ENCODE measurements at regions not wholly inside any gene's neighbourhood (a gene's known extent, or its start where the extent isn't known, plus 50 kb on each side); places are given as distances from the start of the nearest gene placed in this dataset.

DNA sequence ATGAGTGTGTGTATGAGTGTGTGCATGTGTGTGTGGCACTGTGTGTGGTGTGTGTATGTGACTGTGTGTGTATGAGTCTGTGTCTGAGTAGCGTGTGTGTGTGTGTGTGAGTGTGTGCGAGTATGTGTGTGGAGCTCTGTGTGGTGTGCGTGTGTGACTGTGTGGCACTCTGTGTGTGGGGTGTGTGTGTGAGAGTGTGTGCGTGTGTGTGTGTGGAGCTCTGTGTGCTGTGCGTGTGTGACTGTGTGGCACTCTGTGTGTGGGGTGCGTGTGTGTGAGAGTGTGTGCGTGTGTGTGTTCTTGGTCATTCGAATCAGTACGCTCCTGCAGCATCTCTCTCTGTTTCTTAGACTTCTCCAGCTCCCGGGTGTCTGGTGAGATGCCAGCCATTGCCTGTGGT, 76.9 kb upstream of the TMEM132C start:
- ChIA-PET CTCF (no interaction called here), POLR2A (no interaction called here)
- no peak overlapping the region for H3K4me3 Mint-ChIP-seq
- TF ChIP-seq FOXK1 (CRISPR knock-in tag; IDR thresholded peaks at IDR 0.05), result no peak
- no peaks in the 10 kb centered on the region for H3K4me1 Mint-ChIP-seq
- peaks cover 12% of the 10 kb centered on the region; the same call in 1 of the 2 replicates for H3K27me3 Mint-ChIP-seq (ENCODE audit: low read depth)
- peaks cover 46% of the 10 kb centered on the region for H3K9me3 Mint-ChIP-seq
- H3K27ac Mint-ChIP-seq, result no peak overlapping the region
- H3K36me3 Mint-ChIP-seq, result peaks cover 53% of the 10 kb centered on the region
- ATAC-seq (no peak), DNase-seq (ENCODE audit: low spot score) (no peak)

DNA sequence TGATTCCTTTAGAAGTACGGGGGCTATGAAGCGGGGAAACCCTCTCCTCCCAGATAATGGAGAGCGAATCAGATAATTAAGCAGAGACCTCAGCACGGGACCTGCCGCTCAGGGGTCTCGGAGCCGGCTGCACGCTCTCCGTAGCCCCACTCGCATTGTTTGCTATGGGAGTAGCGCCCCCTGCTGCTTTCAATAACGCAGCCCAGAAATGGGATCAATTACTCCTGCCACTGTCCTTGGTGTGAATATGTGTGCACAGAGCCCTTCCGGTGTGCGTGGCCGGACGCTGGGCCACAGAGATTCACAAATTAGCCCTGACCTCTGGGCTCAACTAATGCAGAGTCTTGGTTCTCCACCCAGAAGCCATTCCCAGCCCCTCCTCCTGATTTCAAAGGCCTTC, 76.4 kb upstream of the TMEM132C start:
- Mint-ChIP-seq H3K36me3 (peaks cover 51% of the 10 kb centered on the region), H3K27me3 (ENCODE audit: low read depth) (peaks cover 10% of the 10 kb centered on the region; the same call in 1 of the 2 replicates)
- POLR2A ChIA-PET, result no interaction called here

More for the DNA sequence above, 76.4 kb upstream of the TMEM132C start:
- TF ChIP-seq SMAD3 (CRISPR knock-in tag; IDR thresholded peaks at IDR 0.05; ENCODE audit: borderline replicate concordance), result no peak
- TF ChIP-seq FOXP1 (CRISPR knock-in tag; IDR thresholded peaks at IDR 0.05; ENCODE audit: borderline replicate concordance), result no peak
- TF ChIP-seq, protein P1, sequence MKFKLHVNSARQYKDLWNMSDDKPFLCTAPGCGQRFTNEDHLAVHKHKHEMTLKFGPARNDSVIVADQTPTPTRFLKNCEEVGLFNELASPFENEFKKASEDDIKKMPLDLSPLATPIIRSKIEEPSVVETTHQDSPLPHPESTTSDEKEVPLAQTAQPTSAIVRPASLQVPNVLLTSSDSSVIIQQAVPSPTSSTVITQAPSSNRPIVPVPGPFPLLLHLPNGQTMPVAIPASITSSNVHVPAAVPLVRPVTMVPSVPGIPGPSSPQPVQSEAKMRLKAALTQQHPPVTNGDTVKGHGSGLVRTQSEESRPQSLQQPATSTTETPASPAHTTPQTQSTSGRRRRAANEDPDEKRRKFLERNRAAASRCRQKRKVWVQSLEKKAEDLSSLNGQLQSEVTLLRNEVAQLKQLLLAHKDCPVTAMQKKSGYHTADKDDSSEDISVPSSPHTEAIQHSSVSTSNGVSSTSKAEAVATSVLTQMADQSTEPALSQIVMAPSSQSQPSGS (CRISPR knock-in tag; IDR thresholded peaks at IDR 0.05; ENCODE audit: borderline replicate concordance, low read depth), result no peak
- TF ChIP-seq, protein P2, sequence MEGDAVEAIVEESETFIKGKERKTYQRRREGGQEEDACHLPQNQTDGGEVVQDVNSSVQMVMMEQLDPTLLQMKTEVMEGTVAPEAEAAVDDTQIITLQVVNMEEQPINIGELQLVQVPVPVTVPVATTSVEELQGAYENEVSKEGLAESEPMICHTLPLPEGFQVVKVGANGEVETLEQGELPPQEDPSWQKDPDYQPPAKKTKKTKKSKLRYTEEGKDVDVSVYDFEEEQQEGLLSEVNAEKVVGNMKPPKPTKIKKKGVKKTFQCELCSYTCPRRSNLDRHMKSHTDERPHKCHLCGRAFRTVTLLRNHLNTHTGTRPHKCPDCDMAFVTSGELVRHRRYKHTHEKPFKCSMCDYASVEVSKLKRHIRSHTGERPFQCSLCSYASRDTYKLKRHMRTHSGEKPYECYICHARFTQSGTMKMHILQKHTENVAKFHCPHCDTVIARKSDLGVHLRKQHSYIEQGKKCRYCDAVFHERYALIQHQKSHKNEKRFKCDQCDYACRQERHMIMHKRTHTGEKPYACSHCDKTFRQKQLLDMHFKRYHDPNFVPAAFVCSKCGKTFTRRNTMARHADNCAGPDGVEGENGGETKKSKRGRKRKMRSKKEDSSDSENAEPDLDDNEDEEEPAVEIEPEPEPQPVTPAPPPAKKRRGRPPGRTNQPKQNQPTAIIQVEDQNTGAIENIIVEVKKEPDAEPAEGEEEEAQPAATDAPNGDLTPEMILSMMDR (IDR thresholded peaks at IDR 0.05), result no peak
- TF ChIP-seq CREM (CRISPR knock-in tag; IDR thresholded peaks at IDR 0.05), result no peak
- TF ChIP-seq, protein P3, sequence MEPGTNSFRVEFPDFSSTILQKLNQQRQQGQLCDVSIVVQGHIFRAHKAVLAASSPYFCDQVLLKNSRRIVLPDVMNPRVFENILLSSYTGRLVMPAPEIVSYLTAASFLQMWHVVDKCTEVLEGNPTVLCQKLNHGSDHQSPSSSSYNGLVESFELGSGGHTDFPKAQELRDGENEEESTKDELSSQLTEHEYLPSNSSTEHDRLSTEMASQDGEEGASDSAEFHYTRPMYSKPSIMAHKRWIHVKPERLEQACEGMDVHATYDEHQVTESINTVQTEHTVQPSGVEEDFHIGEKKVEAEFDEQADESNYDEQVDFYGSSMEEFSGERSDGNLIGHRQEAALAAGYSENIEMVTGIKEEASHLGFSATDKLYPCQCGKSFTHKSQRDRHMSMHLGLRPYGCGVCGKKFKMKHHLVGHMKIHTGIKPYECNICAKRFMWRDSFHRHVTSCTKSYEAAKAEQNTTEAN (CRISPR knock-in tag; IDR thresholded peaks at IDR 0.05), result no peak
- TF ChIP-seq ZNF317 (CRISPR knock-in tag; IDR thresholded peaks at IDR 0.05; ENCODE audit: borderline replicate concordance, low read depth), result no peak
- TF ChIP-seq, protein P4, sequence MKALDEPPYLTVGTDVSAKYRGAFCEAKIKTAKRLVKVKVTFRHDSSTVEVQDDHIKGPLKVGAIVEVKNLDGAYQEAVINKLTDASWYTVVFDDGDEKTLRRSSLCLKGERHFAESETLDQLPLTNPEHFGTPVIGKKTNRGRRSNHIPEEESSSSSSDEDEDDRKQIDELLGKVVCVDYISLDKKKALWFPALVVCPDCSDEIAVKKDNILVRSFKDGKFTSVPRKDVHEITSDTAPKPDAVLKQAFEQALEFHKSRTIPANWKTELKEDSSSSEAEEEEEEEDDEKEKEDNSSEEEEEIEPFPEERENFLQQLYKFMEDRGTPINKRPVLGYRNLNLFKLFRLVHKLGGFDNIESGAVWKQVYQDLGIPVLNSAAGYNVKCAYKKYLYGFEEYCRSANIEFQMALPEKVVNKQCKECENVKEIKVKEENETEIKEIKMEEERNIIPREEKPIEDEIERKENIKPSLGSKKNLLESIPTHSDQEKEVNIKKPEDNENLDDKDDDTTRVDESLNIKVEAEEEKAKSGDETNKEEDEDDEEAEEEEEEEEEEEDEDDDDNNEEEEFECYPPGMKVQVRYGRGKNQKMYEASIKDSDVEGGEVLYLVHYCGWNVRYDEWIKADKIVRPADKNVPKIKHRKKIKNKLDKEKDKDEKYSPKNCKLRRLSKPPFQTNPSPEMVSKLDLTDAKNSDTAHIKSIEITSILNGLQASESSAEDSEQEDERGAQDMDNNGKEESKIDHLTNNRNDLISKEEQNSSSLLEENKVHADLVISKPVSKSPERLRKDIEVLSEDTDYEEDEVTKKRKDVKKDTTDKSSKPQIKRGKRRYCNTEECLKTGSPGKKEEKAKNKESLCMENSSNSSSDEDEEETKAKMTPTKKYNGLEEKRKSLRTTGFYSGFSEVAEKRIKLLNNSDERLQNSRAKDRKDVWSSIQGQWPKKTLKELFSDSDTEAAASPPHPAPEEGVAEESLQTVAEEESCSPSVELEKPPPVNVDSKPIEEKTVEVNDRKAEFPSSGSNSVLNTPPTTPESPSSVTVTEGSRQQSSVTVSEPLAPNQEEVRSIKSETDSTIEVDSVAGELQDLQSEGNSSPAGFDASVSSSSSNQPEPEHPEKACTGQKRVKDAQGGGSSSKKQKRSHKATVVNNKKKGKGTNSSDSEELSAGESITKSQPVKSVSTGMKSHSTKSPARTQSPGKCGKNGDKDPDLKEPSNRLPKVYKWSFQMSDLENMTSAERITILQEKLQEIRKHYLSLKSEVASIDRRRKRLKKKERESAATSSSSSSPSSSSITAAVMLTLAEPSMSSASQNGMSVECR (CRISPR knock-in tag; IDR thresholded peaks at IDR 0.05; ENCODE audit: borderline replicate concordance), result no peak
- TF ChIP-seq ZNF232 (CRISPR knock-in tag; IDR thresholded peaks at IDR 0.05), result no peak
- TF ChIP-seq, protein P5, sequence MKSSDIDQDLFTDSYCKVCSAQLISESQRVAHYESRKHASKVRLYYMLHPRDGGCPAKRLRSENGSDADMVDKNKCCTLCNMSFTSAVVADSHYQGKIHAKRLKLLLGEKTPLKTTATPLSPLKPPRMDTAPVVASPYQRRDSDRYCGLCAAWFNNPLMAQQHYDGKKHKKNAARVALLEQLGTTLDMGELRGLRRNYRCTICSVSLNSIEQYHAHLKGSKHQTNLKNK (CRISPR knock-in tag; IDR thresholded peaks at IDR 0.05), result no peak
- TF ChIP-seq, protein P6, sequence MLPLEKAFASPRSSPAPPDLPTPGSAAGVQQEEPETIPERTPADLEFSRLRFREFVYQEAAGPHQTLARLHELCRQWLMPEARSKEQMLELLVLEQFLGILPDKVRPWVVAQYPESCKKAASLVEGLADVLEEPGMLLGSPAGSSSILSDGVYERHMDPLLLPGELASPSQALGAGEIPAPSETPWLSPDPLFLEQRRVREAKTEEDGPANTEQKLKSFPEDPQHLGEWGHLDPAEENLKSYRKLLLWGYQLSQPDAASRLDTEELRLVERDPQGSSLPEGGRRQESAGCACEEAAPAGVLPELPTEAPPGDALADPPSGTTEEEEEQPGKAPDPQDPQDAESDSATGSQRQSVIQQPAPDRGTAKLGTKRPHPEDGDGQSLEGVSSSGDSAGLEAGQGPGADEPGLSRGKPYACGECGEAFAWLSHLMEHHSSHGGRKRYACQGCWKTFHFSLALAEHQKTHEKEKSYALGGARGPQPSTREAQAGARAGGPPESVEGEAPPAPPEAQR (CRISPR knock-in tag; IDR thresholded peaks at IDR 0.05), result no peak
- no peak for TF ChIP-seq JUN (CRISPR knock-in tag; IDR thresholded peaks at IDR 0.05)
- TF ChIP-seq ZNF263 (CRISPR knock-in tag; IDR thresholded peaks at IDR 0.05; ENCODE audit: low read depth), result no peak
- TF ChIP-seq, protein P7, sequence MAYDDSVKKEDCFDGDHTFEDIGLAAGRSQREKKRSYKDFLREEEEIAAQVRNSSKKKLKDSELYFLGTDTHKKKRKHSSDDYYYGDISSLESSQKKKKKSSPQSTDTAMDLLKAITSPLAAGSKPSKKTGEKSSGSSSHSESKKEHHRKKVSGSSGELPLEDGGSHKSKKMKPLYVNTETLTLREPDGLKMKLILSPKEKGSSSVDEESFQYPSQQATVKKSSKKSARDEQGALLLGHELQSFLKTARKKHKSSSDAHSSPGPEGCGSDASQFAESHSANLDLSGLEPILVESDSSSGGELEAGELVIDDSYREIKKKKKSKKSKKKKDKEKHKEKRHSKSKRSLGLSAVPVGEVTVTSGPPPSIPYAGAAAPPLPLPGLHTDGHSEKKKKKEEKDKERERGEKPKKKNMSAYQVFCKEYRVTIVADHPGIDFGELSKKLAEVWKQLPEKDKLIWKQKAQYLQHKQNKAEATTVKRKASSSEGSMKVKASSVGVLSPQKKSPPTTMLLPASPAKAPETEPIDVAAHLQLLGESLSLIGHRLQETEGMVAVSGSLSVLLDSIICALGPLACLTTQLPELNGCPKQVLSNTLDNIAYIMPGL (CRISPR knock-in tag; IDR thresholded peaks at IDR 0.05), result no peak
- TF ChIP-seq RELA (CRISPR knock-in tag; IDR thresholded peaks at IDR 0.05; ENCODE audit: borderline replicate concordance), result no peak
- TF ChIP-seq, protein P8, sequence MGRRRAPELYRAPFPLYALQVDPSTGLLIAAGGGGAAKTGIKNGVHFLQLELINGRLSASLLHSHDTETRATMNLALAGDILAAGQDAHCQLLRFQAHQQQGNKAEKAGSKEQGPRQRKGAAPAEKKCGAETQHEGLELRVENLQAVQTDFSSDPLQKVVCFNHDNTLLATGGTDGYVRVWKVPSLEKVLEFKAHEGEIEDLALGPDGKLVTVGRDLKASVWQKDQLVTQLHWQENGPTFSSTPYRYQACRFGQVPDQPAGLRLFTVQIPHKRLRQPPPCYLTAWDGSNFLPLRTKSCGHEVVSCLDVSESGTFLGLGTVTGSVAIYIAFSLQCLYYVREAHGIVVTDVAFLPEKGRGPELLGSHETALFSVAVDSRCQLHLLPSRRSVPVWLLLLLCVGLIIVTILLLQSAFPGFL (CRISPR knock-in tag; IDR thresholded peaks at IDR 0.05; ENCODE audit: borderline replicate concordance), result no peak
- TF ChIP-seq ESRRA (CRISPR knock-in tag; IDR thresholded peaks at IDR 0.05; ENCODE audit: borderline replicate concordance), result no peak
- Mint-ChIP-seq H3K4me1 (no peaks in the 10 kb centered on the region), H3K27ac (no peak overlapping the region), H3K9me3 (peaks cover 44% of the 10 kb centered on the region), H3K4me3 (no peak overlapping the region)
- ATAC-seq, result no peak
- CTCF ChIA-PET, result no interaction called here
- no peak for DNase-seq (ENCODE audit: low spot score)
